ENCODE measurements at regions not wholly inside any gene's neighbourhood (a gene's known extent, or its start where the extent isn't known, plus 50 kb on each side); places are given as distances from the start of the nearest gene placed in this dataset.

DNA sequence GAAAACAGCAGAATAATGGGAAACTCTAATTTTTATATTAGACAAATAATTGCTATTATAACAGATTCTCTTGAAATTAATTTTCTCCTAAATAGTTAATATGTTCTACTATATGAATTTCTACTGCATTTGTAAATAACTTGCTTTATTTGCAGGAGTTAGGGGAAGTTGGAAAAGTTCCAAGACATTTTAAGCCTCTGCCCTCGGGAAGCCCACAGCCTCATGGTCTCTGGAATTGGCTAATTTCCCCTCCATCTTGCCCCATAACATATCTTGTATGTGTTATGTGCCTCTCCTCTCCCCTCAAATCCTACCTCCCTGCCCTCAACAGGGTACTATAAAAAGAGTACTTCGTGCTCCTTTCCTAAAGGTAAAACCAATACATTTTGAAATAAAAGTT is 271.4 kb upstream of the NR5A2 start:
- TF ChIP-seq CTCF (IDR thresholded peaks at IDR 0.05; ENCODE audit: poor library complexity, severe bottlenecking) = no peak
- TF ChIP-seq RAD21 (conservative IDR thresholded peaks at IDR 0.05) = no peak
- no peak for TF ChIP-seq REST (IDR thresholded peaks at IDR 0.05; ENCODE audit: borderline replicate concordance)
- no peak for TF ChIP-seq EP300 (conservative IDR thresholded peaks at IDR 0.05; ENCODE audit: poor library complexity, severe bottlenecking)
- no peak for TF ChIP-seq SMC3 (conservative IDR thresholded peaks at IDR 0.05; ENCODE audit: poor library complexity)
- no peak for TF ChIP-seq POLR2AphosphoS5 (IDR thresholded peaks at IDR 0.05)

Measured in neural cell (in vitro differentiated cells).